K562 (cell line): ENCODE measurements at regions not wholly inside any gene's neighbourhood (a gene's known extent, or its start where the extent isn't known, plus 50 kb on each side); places are given as distances from the start of the nearest gene placed in this dataset.

ENCODE experiments used
- ATAC-seq: fragments of 200-7000 bp; cut with Tn5 transposase; 3 replicates; pipeline ENCODE4 v1.9.1; 2020; ENCODE audit warnings: moderate library complexity
- BruUV-seq: library from RNA; stranded (reverse); fragments of 400-500 nt; replicated peaks from 2 replicates; lab custom pipeline; 2021; lab: Mats Ljungman, UMichigan
- CTCF ChIA-PET: fragments of 300-600 bp; formaldehyde crosslinking; extraction: SDS; loops from one replicate; lab custom pipeline; 2021; ENCODE audit warnings: low intra/inter-chr PET ratio; lab: Yijun Ruan, JAX
- POLR2A ChIA-PET: fragments of 300-600, 350-650 bp; sonication (Branson Sonifier 250); formaldehyde crosslinking; extraction: SDS; loops from one replicate; lab custom pipeline; 2021; ENCODE audit warnings: antibody characterized with exemption, inconsistent platforms; lab: Yijun Ruan, JAX
- DNase-seq, 4 experiments: peaks; one replicate each; pipeline versions ENCODE4 v3.0.0 to v3.0.0-alpha.2; 2011 to 2018; ENCODE audit warnings: low spot score in 3 of 4, mixed read lengths in 3 of 4; ENCODE audit errors: extremely low read depth in 1 of 4
- FAIRE-seq: peaks from 2 replicates; lab custom pipeline; 2011; peaks lifted over from hg19 to GRCh38; lab: Jason Lieb, UNC
- H2AFZ ChIP-seq: 2 replicates; pipeline ENCODE4 v1.6.0; 2011; ENCODE audit warnings: low read depth, low read length, control low read depth, inconsistent platforms
- H3K27ac ChIP-seq: fragments of 200-600 bp; 3 replicates; pipeline ENCODE4 v1.8.0; 2011; ENCODE audit warnings: low read depth, mild to moderate bottlenecking, control low read depth, inconsistent platforms, low read length, moderate library complexity, mixed read lengths; ENCODE audit errors: extremely low read depth
- H3K27me3 ChIP-seq, 2 experiments: fragments of 300-600 bp in 1 of 2; 2 replicates in 1 of 2; 3 replicates in 1 of 2; pipeline versions ENCODE4 v1.6.0 to v1.8.0; 2011; ENCODE audit warnings: inconsistent platforms in 2 of 2, low read length in 2 of 2, mild to moderate bottlenecking in 1 of 2, mixed read lengths in 1 of 2, moderate library complexity in 1 of 2; ENCODE audit not compliant: control insufficient read depth in 2 of 2, insufficient read depth in 2 of 2
- H3K36me3 ChIP-seq: fragments of 300-600 bp; 3 replicates; pipeline ENCODE4 v1.8.0; 2011; ENCODE audit warnings: mild to moderate bottlenecking, low read length, inconsistent platforms; ENCODE audit not compliant: control insufficient read depth, insufficient read depth
- H3K4me1 ChIP-seq, 2 experiments: fragments of 200-600 bp in 1 of 2; replicated peaks in 1 of 2; 2 replicates in 1 of 2; 3 replicates in 1 of 2; pipeline versions ENCODE4 v1.5.1 to v1.8.0; 2011; ENCODE audit warnings: inconsistent platforms in 2 of 2, low read length in 2 of 2, mild to moderate bottlenecking in 1 of 2, mixed read lengths in 1 of 2, moderate library complexity in 1 of 2; ENCODE audit not compliant: control insufficient read depth in 2 of 2, insufficient read depth in 2 of 2
- H3K4me2 ChIP-seq: 2 replicates; pipeline ENCODE4 v1.6.1; 2011; ENCODE audit warnings: low read length, control low read depth, inconsistent platforms, mixed read lengths; ENCODE audit not compliant: insufficient read depth
- H3K4me3 ChIP-seq: fragments of 200-600 bp; sonication (generic), shearing (Covaris generic); 2 replicates; pipeline ENCODE4 v1.5.1; 2016; ENCODE audit warnings: control low read depth, inconsistent platforms
- H3K79me2 ChIP-seq: fragments of 200-600 bp; 3 replicates; pipeline ENCODE4 v1.8.0; 2011; ENCODE audit warnings: low read length, inconsistent platforms; ENCODE audit not compliant: control insufficient read depth, insufficient read depth
- H3K9ac ChIP-seq, 2 experiments: 2 replicates each; pipeline versions ENCODE4 v1.6.0 to v1.6.1; 2011; ENCODE audit warnings: low read depth in 2 of 2, low read length in 2 of 2, control low read depth in 1 of 2, inconsistent platforms in 1 of 2, mild to moderate bottlenecking in 1 of 2, mixed read lengths in 1 of 2; ENCODE audit not compliant: insufficient read depth in 1 of 2
- H3K9me1 ChIP-seq: one replicate; pipeline ENCODE4 v1.6.0; 2011; ENCODE audit warnings: inconsistent platforms, mild to moderate bottlenecking, low read length, moderate library complexity; ENCODE audit not compliant: control insufficient read depth, insufficient read depth
- H3K9me3 ChIP-seq: replicated peaks from 2 replicates; pipeline ENCODE4 v1.5.1; 2011; ENCODE audit warnings: low read depth, low read length, inconsistent platforms; ENCODE audit not compliant: control insufficient read depth, insufficient read depth
- H4K20me1 ChIP-seq: replicated peaks from 2 replicates; pipeline ENCODE4 v1.6.1; 2011; ENCODE audit warnings: low read length, inconsistent platforms, mixed read lengths; ENCODE audit not compliant: control insufficient read depth, insufficient read depth
- BHLHE40 ChIP-seq: IDR thresholded peaks from 2 replicates; pipeline ENCODE4 v1.6.1; 2011; ENCODE audit warnings: low read length, improper control_type of control experiment
- EP300 ChIP-seq: IDR thresholded peaks from 2 replicates; pipeline ENCODE4 v1.6.1; 2012; ENCODE audit warnings: low read length, improper control_type of control experiment
- KDM5B ChIP-seq: fragments of 200-600 bp; sonication (generic); IDR thresholded peaks from 2 replicates; pipeline ENCODE4 v1.6.1; 2012; ENCODE audit warnings: low read depth, mild to moderate bottlenecking, moderate library complexity, low read length, control low read depth, inconsistent platforms; ENCODE audit not compliant: insufficient replicate concordance
- NR2F6 ChIP-seq: fragments of 450-650 bp; formaldehyde crosslinking; IDR thresholded peaks from 2 replicates; pipeline ENCODE4 v1.4.0; 2020; ENCODE audit warnings: mild to moderate bottlenecking
- RBM22 ChIP-seq: fragments of 200-400 bp; formaldehyde crosslinking; IDR thresholded peaks from 2 replicates; pipeline ENCODE4 v1.6.1; 2018; ENCODE audit warnings: low read length, low read depth; ENCODE audit not compliant: poor library complexity, severe bottlenecking
- SAFB2 ChIP-seq: fragments of 200-400 bp; formaldehyde crosslinking; IDR thresholded peaks from 2 replicates; pipeline ENCODE4 v1.6.1; 2018; ENCODE audit warnings: borderline replicate concordance, low read length, low read depth, moderate library complexity; ENCODE audit not compliant: severe bottlenecking
- STAT5B ChIP-seq: fragments of 250-450 bp; sonication (Bioruptor Pico); IDR thresholded peaks from 2 replicates; pipeline ENCODE4 v1.8.0; 2021; ENCODE audit warnings: mild to moderate bottlenecking, inconsistent platforms
- WGBS: fragments of 100-300 bp; shearing (Covaris generic); methylation state at CpG from one replicate; pipeline ENCODE4 v1.1.6; 2016; ENCODE audit warnings: low coverage, mixed read lengths; ENCODE audit not compliant: insufficient coverage; ENCODE audit errors: missing lambda C conversion rate; 5-methylcytosine and 5-hydroxymethylcytosine counted together
- in situ Hi-C: fragments of 300-500 bp; cut with MboI; formaldehyde crosslinking; loops from 4 replicates; pipeline ENCODE4 v1.15.0; 2018; ENCODE audit warnings: inconsistent platforms, mixed read lengths
- intact Hi-C: fragments of 100-400 bp; cut with micrococcal nuclease; formaldehyde crosslinking; loops from 2 replicates; pipeline ENCODE4 v1.14.2; 2022
- TF ChIP-seq, protein P1 (sequence below): fragments of 200-800 bp; sonication (Bioruptor generic); IDR thresholded peaks from 2 replicates; pipeline ENCODE4 v1.6.1; 2017; ENCODE audit warnings: missing genetic modification characterization, missing compliant biosample characterization
- TF ChIP-seq, protein P2 (sequence below): fragments of 450-650 bp; IDR thresholded peaks from 2 replicates; pipeline ENCODE4 v1.6.1; 2016
- TF ChIP-seq, protein P3 (sequence below): fragments of 250-450 bp; sonication (Bioruptor Pico); IDR thresholded peaks from 2 replicates; pipeline ENCODE4 v1.5.0; 2020; ENCODE audit warnings: mild to moderate bottlenecking, borderline replicate concordance

DNA sequence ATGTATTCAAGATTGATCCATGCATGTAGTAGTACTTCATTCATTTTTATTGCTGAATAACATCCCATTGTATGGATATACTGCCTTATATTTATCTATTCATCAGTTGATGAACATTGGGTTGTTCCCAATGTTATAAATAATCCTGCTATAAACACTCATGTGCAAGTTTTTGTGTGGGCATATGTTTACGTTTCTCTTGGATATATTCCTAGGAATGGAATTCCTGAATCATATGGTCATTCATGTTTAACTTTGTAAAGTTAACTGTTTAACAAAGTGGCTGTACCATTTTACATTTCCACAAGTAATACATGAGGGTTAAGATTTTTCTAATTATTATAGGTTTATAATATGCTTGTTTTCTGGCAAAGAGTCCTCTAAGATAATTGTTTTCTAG lies 1568.2 kb upstream of the SEL1L start:
- ATAC-seq: no peak
- Histone ChIP-seq H3K4me2 (no peak overlapping the region), H3K4me3 (no peak overlapping the region), H3K79me2 (no peaks in the 10 kb centered on the region), H3K36me3 (no peaks in the 10 kb centered on the region), H3K9me1 (no peaks in the 10 kb centered on the region), H3K9ac (no peak overlapping the region), H3K4me1 (no peaks in the 10 kb centered on the region), H3K27ac (no peak overlapping the region), H3K9me3 (no peaks in the 10 kb centered on the region), H3K27me3 (no peaks in the 10 kb centered on the region), H2AFZ (no peak overlapping the region), H4K20me1 (no peaks in the 10 kb centered on the region)
- no peak for DNase-seq
- intact Hi-C loops: no loop called here
- POLR2A ChIA-PET: no interaction called here
- FAIRE-seq: no peak
- CTCF ChIA-PET: no interaction called here
- TF ChIP-seq, protein P1, sequence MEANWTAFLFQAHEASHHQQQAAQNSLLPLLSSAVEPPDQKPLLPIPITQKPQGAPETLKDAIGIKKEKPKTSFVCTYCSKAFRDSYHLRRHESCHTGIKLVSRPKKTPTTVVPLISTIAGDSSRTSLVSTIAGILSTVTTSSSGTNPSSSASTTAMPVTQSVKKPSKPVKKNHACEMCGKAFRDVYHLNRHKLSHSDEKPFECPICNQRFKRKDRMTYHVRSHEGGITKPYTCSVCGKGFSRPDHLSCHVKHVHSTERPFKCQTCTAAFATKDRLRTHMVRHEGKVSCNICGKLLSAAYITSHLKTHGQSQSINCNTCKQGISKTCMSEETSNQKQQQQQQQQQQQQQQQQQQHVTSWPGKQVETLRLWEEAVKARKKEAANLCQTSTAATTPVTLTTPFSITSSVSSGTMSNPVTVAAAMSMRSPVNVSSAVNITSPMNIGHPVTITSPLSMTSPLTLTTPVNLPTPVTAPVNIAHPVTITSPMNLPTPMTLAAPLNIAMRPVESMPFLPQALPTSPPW (CRISPR knock-in tag): no peak
- TF ChIP-seq STAT5B: no peak
- TF ChIP-seq EP300: no peak
- no peak for TF ChIP-seq RBM22
- no peak for TF ChIP-seq NR2F6 (CRISPR knock-in tag)
- no peak for TF ChIP-seq KDM5B
- TF ChIP-seq, protein P2, sequence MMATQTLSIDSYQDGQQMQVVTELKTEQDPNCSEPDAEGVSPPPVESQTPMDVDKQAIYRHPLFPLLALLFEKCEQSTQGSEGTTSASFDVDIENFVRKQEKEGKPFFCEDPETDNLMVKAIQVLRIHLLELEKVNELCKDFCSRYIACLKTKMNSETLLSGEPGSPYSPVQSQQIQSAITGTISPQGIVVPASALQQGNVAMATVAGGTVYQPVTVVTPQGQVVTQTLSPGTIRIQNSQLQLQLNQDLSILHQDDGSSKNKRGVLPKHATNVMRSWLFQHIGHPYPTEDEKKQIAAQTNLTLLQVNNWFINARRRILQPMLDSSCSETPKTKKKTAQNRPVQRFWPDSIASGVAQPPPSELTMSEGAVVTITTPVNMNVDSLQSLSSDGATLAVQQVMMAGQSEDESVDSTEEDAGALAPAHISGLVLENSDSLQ: no peak
- TF ChIP-seq BHLHE40: no peak
- TF ChIP-seq, protein P3, sequence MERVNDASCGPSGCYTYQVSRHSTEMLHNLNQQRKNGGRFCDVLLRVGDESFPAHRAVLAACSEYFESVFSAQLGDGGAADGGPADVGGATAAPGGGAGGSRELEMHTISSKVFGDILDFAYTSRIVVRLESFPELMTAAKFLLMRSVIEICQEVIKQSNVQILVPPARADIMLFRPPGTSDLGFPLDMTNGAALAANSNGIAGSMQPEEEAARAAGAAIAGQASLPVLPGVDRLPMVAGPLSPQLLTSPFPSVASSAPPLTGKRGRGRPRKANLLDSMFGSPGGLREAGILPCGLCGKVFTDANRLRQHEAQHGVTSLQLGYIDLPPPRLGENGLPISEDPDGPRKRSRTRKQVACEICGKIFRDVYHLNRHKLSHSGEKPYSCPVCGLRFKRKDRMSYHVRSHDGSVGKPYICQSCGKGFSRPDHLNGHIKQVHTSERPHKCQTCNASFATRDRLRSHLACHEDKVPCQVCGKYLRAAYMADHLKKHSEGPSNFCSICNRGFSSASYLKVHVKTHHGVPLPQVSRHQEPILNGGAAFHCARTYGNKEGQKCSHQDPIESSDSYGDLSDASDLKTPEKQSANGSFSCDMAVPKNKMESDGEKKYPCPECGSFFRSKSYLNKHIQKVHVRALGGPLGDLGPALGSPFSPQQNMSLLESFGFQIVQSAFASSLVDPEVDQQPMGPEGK (CRISPR knock-in tag): no peak
- no peak for TF ChIP-seq SAFB2
- no TSS peak for BruUV-seq
- 0% methylated on average over 1 of the region's 1 CpG for WGBS
- in situ Hi-C loops: no loop called here
